GM12872 (cell line): ENCODE measurements at regions not wholly inside any gene's neighbourhood (a gene's known extent, or its start where the extent isn't known, plus 50 kb on each side); places are given as distances from the start of the nearest gene placed in this dataset.

Source experiments
- TF ChIP-seq, protein P1 (sequence below): IDR thresholded peaks from 3 replicates; pipeline ENCODE4 v1.5.1; 2011; ENCODE audit warnings: low read depth, mild to moderate bottlenecking, low read length, moderate library complexity; ENCODE audit not compliant: insufficient read depth

- TF ChIP-seq, protein P1, sequence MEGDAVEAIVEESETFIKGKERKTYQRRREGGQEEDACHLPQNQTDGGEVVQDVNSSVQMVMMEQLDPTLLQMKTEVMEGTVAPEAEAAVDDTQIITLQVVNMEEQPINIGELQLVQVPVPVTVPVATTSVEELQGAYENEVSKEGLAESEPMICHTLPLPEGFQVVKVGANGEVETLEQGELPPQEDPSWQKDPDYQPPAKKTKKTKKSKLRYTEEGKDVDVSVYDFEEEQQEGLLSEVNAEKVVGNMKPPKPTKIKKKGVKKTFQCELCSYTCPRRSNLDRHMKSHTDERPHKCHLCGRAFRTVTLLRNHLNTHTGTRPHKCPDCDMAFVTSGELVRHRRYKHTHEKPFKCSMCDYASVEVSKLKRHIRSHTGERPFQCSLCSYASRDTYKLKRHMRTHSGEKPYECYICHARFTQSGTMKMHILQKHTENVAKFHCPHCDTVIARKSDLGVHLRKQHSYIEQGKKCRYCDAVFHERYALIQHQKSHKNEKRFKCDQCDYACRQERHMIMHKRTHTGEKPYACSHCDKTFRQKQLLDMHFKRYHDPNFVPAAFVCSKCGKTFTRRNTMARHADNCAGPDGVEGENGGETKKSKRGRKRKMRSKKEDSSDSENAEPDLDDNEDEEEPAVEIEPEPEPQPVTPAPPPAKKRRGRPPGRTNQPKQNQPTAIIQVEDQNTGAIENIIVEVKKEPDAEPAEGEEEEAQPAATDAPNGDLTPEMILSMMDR, result no peak
Observed at GRCh38 chr5:21236971-21237427, 1249.0 kb upstream of the CDH18 start.

GRCh38 chr5:21236104-21236503 is 1248.1 kb upstream of the CDH18 start:
- TF ChIP-seq, protein P1, result no peak

DNA sequence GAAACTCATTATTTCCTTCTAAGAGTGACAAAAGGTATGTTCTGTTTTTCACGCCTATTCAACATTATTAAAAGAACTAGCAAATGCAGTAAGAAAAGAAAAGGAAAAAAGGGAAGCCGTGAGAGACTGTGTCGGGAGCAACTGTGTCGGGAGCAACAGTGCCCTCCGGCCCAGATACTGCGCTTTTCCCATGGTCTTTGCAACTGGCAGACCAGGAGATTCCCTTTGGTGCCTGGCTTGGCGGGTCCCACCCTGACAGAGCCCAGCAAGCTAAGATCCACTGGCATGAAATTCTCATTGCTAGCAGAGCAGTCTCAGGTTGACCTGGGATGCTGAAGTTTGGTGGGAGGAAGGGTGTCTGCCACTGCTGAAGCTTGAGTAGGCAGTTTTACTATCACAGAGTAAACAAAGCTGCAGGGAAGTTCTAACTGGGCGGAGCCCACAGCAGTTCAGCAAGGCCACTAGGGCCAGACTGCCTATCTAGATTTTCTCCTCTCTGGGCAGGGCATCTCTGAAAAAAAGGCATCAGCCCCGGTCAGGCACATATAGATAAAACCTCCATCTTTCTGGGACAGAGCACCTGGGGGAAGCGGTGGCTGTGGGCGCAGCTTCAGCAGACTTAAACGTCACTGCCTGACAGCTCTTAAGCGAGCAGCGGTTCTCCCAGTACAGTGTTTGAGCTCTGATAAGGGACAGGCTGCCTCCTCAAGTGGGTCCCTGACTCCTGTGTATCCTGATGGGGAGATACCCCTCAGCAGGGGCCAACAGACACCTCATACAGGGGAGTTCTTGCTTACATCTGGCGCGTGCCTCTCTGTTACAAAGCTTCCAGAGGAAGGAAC is 1237.4 kb upstream of the CDH18 start:
- TF ChIP-seq, protein P1, result no peak

GRCh38 chr5:21221616-21222015 is 1233.6 kb upstream of the CDH18 start:
- TF ChIP-seq, protein P1, result no peak

- TF ChIP-seq, protein P1, result no peak
Observed at GRCh38 chr5:21219966-21220365, 1232.0 kb upstream of the CDH18 start.

DNA sequence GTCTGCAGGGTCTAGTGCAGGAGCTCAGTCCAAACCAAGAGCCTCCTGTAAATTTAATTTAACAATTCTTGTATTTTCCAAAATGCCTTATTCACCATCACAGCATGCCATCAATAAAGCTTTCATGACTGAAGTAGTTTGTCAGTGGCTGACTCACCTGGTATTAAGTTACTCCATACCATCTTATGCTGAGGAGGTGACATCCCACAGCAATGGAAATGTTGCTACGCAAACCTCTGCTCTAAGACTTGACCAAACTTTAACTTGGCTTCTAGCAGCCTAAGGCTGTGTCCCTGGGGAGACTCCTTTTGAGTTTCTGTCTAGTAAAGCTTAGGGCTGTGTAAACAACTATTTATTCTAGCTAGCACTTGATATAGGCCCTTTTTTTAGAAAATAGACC is 1231.3 kb upstream of the CDH18 start:
- TF ChIP-seq, protein P1, result no peak

DNA sequence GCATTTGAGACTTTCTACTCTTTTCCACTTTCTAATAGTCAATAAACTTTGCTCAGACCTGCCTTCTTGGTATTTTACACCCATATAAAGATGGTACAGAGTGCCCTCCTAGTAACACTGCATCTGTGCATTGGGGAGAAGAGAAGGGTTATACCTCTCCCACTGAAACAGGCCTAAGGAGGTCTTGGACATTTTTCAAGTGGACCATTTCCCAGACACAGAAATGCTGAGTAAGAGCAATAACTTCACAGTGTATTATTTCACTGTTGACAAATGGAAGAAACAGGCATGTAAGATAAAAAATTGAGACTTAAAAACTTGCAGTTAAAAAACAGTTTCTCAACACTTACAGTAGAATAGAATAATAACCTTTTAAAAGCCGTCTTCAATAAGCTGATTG is 1224.0 kb upstream of the CDH18 start:
- TF ChIP-seq, protein P1, result no peak
